ENCODE measurements at regions not wholly inside any gene's neighbourhood (a gene's known extent, or its start where the extent isn't known, plus 50 kb on each side); places are given as distances from the start of the nearest gene placed in this dataset.

DNA sequence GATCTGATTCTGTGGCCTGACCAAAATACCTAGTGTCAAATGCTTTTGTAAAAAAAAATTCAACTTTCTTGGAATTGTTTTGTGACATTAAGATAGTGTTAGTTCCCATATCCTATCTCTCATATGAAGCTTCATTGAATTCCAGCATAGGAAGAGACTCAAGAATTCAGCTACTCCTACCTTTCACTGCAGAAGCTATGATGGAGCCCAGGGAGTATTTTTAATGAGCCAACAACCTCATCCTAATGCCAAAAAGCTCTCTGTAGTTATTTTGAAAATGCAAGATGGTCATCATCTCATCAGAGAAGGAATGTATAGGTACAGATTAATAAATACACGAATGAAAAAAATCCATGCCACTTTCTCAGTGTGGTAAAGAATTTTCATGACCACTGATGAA is 431.2 kb upstream of the SGCG start:
- TF ChIP-seq, protein P1, sequence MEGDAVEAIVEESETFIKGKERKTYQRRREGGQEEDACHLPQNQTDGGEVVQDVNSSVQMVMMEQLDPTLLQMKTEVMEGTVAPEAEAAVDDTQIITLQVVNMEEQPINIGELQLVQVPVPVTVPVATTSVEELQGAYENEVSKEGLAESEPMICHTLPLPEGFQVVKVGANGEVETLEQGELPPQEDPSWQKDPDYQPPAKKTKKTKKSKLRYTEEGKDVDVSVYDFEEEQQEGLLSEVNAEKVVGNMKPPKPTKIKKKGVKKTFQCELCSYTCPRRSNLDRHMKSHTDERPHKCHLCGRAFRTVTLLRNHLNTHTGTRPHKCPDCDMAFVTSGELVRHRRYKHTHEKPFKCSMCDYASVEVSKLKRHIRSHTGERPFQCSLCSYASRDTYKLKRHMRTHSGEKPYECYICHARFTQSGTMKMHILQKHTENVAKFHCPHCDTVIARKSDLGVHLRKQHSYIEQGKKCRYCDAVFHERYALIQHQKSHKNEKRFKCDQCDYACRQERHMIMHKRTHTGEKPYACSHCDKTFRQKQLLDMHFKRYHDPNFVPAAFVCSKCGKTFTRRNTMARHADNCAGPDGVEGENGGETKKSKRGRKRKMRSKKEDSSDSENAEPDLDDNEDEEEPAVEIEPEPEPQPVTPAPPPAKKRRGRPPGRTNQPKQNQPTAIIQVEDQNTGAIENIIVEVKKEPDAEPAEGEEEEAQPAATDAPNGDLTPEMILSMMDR (IDR thresholded peaks at IDR 0.05; ENCODE audit: insufficient read depth, low read depth, low read length), result no peak
- no peak for TF ChIP-seq EZH2 (IDR thresholded peaks at IDR 0.05; ENCODE audit: insufficient read depth, low read length)
